ENCODE measurements at regions not wholly inside any gene's neighbourhood (a gene's known extent, or its start where the extent isn't known, plus 50 kb on each side); places are given as distances from the start of the nearest gene placed in this dataset.

DNA sequence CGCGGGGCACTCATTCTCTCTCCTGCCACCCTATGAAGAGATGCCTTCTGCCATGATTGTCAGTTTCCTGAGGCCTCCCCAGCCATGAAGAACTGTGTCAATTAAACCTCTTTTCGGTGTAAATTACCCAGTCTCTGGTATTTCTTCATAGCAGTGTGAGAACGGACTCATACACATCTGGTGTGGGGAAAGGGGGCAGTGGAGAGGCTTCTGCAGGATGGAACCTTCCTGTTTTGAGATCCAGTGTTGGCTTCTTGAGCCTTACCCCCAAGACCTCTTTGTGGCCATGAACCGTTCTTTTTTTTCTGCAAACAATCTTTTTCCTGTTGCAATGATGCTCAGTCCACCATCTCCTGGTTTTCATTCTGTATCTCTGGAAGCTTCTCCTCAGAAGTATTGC, 248.4 kb downstream of the PRDM2 start:
- CTCF ChIA-PET, result no interaction called here
- Histone ChIP-seq H3K4me1 (ENCODE audit: insufficient read depth, low read length) (no peaks in the 10 kb centered on the region), H3K4me3 (ENCODE audit: low read length) (no peak overlapping the region)

GRCh38 chr1:13948888-13949391, 249.0 kb downstream of the PRDM2 start:
- Mint-ChIP-seq H3K36me3 (no peaks in the 10 kb centered on the region), H3K4me1 (no peaks in the 10 kb centered on the region), H3K4me3 (no peak overlapping the region), H3K27me3 (peaks cover 5 to 8% of the 10 kb centered on the region in 2 donors), H3K27ac (no peak overlapping the region), H3K9me3 (no peaks in the 10 kb centered on the region)
- no peaks in the 10 kb centered on the region for H3K9me3 ChIP-seq (ENCODE audit: low read length)
- no peak for DNase-seq
- ChIA-PET CTCF (no interaction called here), POLR2A (no interaction called here)
- no peak overlapping the region for H3K27ac ChIP-seq (ENCODE audit: low read depth, low read length)
- no peaks in the 10 kb centered on the region for H3K36me3 ChIP-seq (ENCODE audit: insufficient read depth, low read length)
- H3K27me3 ChIP-seq (ENCODE audit: insufficient read depth, low read length, poor library complexity, severe bottlenecking), result no peaks in the 10 kb centered on the region
- no peak overlapping the region for H3K4me3 ChIP-seq (ENCODE audit: low read length)
- no peaks in the 10 kb centered on the region for H3K4me1 ChIP-seq (ENCODE audit: insufficient read depth, low read length)

More for the DNA sequence above, 248.4 kb downstream of the PRDM2 start:
- Mint-ChIP-seq H3K36me3 (no peaks in the 10 kb centered on the region), H3K4me1 (no peaks in the 10 kb centered on the region), H3K27me3 (peaks cover 5 to 8% of the 10 kb centered on the region in 2 donors), H3K9me3 (no peaks in the 10 kb centered on the region), H3K27ac (peak overlapping the region in 1 of 8 donors; percentile 8), H3K4me3 (no peak overlapping the region)
- Histone ChIP-seq H3K27me3 (ENCODE audit: insufficient read depth, low read length, poor library complexity, severe bottlenecking) (no peaks in the 10 kb centered on the region), H3K36me3 (ENCODE audit: insufficient read depth, low read length) (no peaks in the 10 kb centered on the region), H3K9me3 (ENCODE audit: low read length) (no peaks in the 10 kb centered on the region), H3K27ac (ENCODE audit: low read depth, low read length) (no peak overlapping the region)
- POLR2A ChIA-PET, result no interaction called here
- DNase-seq, result no peak

DNA sequence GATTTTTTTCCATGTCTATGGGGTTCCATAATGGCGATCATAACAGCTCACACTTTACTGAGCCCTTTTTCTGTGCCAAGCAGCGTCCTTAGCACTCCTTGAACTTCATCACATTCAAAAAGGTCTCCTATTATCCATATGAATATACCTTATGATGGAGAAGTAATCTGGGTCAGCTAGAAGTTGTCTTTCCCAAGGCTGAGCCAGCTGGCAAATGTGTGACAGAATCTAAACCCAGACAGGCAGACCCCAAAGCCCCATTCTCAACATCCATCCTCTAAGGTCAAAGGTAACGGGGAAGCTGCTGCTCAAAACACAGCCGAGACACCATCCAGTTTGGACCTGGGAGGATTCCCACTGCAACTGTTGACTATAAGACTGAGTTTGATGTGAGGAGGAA, 249.6 kb downstream of the PRDM2 start:
- no peaks in the 10 kb centered on the region for H3K36me3 Mint-ChIP-seq
- no peak overlapping the region for H3K27ac Mint-ChIP-seq
- H3K4me1 Mint-ChIP-seq, result no peaks in the 10 kb centered on the region
- no peak overlapping the region for H3K27ac ChIP-seq (ENCODE audit: low read depth, low read length)
- no peaks in the 10 kb centered on the region for H3K9me3 ChIP-seq (ENCODE audit: low read length)
- no peak overlapping the region for H3K4me3 ChIP-seq (ENCODE audit: low read length)
- no peak for DNase-seq
- H3K27me3 Mint-ChIP-seq, result peaks cover 5 to 11% of the 10 kb centered on the region in 2 donors
- H3K4me1 ChIP-seq (ENCODE audit: insufficient read depth, low read length), result no peaks in the 10 kb centered on the region
- CTCF ChIA-PET, result no interaction called here
- POLR2A ChIA-PET, result no interaction called here
- H3K27me3 ChIP-seq (ENCODE audit: insufficient read depth, low read length, poor library complexity, severe bottlenecking), result no peaks in the 10 kb centered on the region
- H3K36me3 ChIP-seq (ENCODE audit: insufficient read depth, low read length), result no peaks in the 10 kb centered on the region
- H3K4me3 Mint-ChIP-seq, result no peak overlapping the region
- no peaks in the 10 kb centered on the region for H3K9me3 Mint-ChIP-seq

- no peak for DNase-seq
- H3K4me1 Mint-ChIP-seq, result no peaks in the 10 kb centered on the region
- no peak overlapping the region for H3K27ac ChIP-seq (ENCODE audit: low read depth, low read length)
- no peaks in the 10 kb centered on the region for H3K36me3 Mint-ChIP-seq
- H3K4me3 Mint-ChIP-seq, result no peak overlapping the region
- H3K9me3 Mint-ChIP-seq, result no peaks in the 10 kb centered on the region
- ChIA-PET POLR2A (no interaction called here), CTCF (interaction anchor here (1.5 kb wide), 1 partner anchor 24 kb away, joined by 3 read pairs; no protein-coding TSS in a partner anchor)
- peaks cover 5 to 12% of the 10 kb centered on the region in 2 donors for H3K27me3 Mint-ChIP-seq
- no peaks in the 10 kb centered on the region for H3K36me3 ChIP-seq (ENCODE audit: insufficient read depth, low read length)
- H3K27ac Mint-ChIP-seq, result no peak overlapping the region
- H3K27me3 ChIP-seq (ENCODE audit: insufficient read depth, low read length, poor library complexity, severe bottlenecking), result no peaks in the 10 kb centered on the region
- H3K4me3 ChIP-seq (ENCODE audit: low read length), result no peak overlapping the region
- no peaks in the 10 kb centered on the region for H3K4me1 ChIP-seq (ENCODE audit: insufficient read depth, low read length)
- no peaks in the 10 kb centered on the region for H3K9me3 ChIP-seq (ENCODE audit: low read length)
Observed at GRCh38 chr1:13950637-13951036, 250.6 kb downstream of the PRDM2 start.

GRCh38 chr1:13951793-13952751, 252.1 kb downstream of the PRDM2 start:
- POLR2A ChIA-PET, result no interaction called here

DNA sequence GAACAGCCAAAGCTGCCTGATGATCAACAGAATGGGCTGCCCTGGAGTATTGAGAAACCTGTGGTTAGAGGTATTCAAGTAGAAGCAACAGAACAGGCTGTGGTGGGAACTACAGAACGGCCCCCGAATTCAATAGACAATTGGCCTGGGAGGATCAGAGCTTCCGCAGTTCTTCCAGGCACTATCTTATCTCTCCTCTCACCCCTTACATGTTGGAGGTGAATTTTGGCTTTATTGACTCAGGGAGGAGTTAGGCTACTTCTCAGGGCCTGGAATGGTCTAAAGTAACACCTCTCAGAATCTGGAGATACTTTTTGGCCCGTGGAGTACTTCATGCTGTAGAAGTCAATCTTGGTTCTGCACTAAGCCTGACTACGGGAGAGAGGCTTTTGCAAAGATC, 253.0 kb downstream of the PRDM2 start:
- ChIA-PET POLR2A (no interaction called here), CTCF (no interaction called here)
- Histone ChIP-seq H3K4me1 (ENCODE audit: insufficient read depth, low read length) (no peaks in the 10 kb centered on the region), H3K27ac (ENCODE audit: low read depth, low read length) (no peak overlapping the region), H3K9me3 (ENCODE audit: low read length) (no peaks in the 10 kb centered on the region), H3K36me3 (ENCODE audit: insufficient read depth, low read length) (no peaks in the 10 kb centered on the region), H3K4me3 (ENCODE audit: low read length) (no peak overlapping the region), H3K27me3 (ENCODE audit: insufficient read depth, low read length, poor library complexity, severe bottlenecking) (no peaks in the 10 kb centered on the region)
- Mint-ChIP-seq H3K4me3 (no peak overlapping the region), H3K4me1 (no peaks in the 10 kb centered on the region), H3K9me3 (no peaks in the 10 kb centered on the region), H3K36me3 (no peaks in the 10 kb centered on the region), H3K27me3 (peaks cover 5 to 29% of the 10 kb centered on the region in 2 donors), H3K27ac (no peak overlapping the region)
- no peak for DNase-seq

More at GRCh38 chr1:13951793-13952751, 252.1 kb downstream of the PRDM2 start:
- no peaks in the 10 kb centered on the region for H3K4me1 Mint-ChIP-seq
- Histone ChIP-seq H3K36me3 (ENCODE audit: insufficient read depth, low read length) (no peaks in the 10 kb centered on the region), H3K4me1 (ENCODE audit: insufficient read depth, low read length) (no peaks in the 10 kb centered on the region), H3K4me3 (ENCODE audit: low read length) (no peak overlapping the region), H3K27me3 (ENCODE audit: insufficient read depth, low read length, poor library complexity, severe bottlenecking) (no peaks in the 10 kb centered on the region), H3K27ac (ENCODE audit: low read depth, low read length) (no peak overlapping the region), H3K9me3 (ENCODE audit: low read length) (no peaks in the 10 kb centered on the region)
- CTCF ChIA-PET, result interaction anchor here (0.6 to 1.5 kb wide), 2 partner anchors 22 to 287 kb away, joined by 3 read pairs; no protein-coding TSS in a partner anchor
- H3K36me3 Mint-ChIP-seq, result no peaks in the 10 kb centered on the region
- H3K9me3 Mint-ChIP-seq, result no peaks in the 10 kb centered on the region
- DNase-seq, result no peak
- H3K4me3 Mint-ChIP-seq, result no peak overlapping the region
- H3K27me3 Mint-ChIP-seq, result peaks cover 5 to 20% of the 10 kb centered on the region in 2 donors
- H3K27ac Mint-ChIP-seq, result no peak overlapping the region

- POLR2A ChIA-PET, result no interaction called here
Observed at GRCh38 chr1:13956393-13956792, 256.4 kb downstream of the PRDM2 start.

DNA sequence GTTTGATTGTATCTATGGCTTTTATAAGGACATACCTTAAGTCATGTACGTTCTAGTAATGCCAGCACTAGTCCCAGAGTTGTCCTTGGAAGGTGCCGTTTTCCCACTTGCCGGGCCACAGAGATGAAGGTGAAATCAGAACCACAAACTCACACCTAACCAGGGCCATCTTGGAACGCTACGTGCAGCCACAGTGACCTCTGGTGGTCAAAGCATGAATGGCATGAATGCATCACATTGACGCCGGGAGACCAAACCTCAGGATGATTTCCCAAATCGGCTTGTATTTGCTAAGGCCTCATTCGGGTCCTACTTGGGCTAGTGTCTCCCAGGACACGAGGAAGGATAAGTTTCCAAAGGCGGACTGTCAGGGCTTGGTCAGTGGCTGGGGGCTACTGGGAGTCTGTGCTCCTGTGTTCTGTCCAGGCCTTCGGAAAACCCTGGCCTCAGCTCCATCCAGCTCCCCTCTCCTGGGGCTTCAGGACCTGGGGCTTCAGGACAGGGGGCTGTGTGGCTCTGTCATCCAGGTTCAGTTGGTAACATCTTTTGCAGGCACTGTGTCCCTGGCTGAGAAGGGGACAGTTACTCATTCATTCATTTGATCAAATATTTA, 260.5 kb downstream of the PRDM2 start:
- no peaks in the 10 kb centered on the region for H3K4me1 Mint-ChIP-seq
- no peaks in the 10 kb centered on the region for H3K4me1 ChIP-seq (ENCODE audit: insufficient read depth, low read length)
- H3K27me3 Mint-ChIP-seq, result peaks cover 16 to 70% of the 10 kb centered on the region in 2 donors
- H3K36me3 Mint-ChIP-seq, result no peaks in the 10 kb centered on the region
- no peaks in the 10 kb centered on the region for H3K9me3 Mint-ChIP-seq
- H3K4me3 ChIP-seq (ENCODE audit: low read length), result no peak overlapping the region
- peak; percentile 29 to 69 (median 37) for DNase-seq
- CTCF ChIA-PET, result interaction anchor here (1.0 kb wide), 1 partner anchor 295 kb away, joined by 4 read pairs; no protein-coding TSS in a partner anchor
- no peaks in the 10 kb centered on the region for H3K9me3 ChIP-seq (ENCODE audit: low read length)
- no peak overlapping the region for H3K4me3 Mint-ChIP-seq
- H3K27ac ChIP-seq (ENCODE audit: low read depth, low read length), result no peak overlapping the region
- H3K27ac Mint-ChIP-seq, result peak overlapping the region in 1 of 8 donors; percentile 58
- H3K36me3 ChIP-seq (ENCODE audit: insufficient read depth, low read length), result no peaks in the 10 kb centered on the region
- no peaks in the 10 kb centered on the region for H3K27me3 ChIP-seq (ENCODE audit: insufficient read depth, low read length, poor library complexity, severe bottlenecking)
- POLR2A ChIA-PET, result no interaction called here

More at GRCh38 chr1:13956393-13956792, 256.4 kb downstream of the PRDM2 start:
- Mint-ChIP-seq H3K4me3 (no peak overlapping the region), H3K27ac (no peak overlapping the region), H3K9me3 (no peaks in the 10 kb centered on the region), H3K36me3 (no peaks in the 10 kb centered on the region), H3K4me1 (no peaks in the 10 kb centered on the region), H3K27me3 (peaks cover 3 to 42% of the 10 kb centered on the region in 2 donors)
- H3K4me3 ChIP-seq (ENCODE audit: low read length), result no peak overlapping the region
- no peaks in the 10 kb centered on the region for H3K27me3 ChIP-seq (ENCODE audit: insufficient read depth, low read length, poor library complexity, severe bottlenecking)
- no peak overlapping the region for H3K27ac ChIP-seq (ENCODE audit: low read depth, low read length)
- H3K36me3 ChIP-seq (ENCODE audit: insufficient read depth, low read length), result no peaks in the 10 kb centered on the region
- H3K4me1 ChIP-seq (ENCODE audit: insufficient read depth, low read length), result no peaks in the 10 kb centered on the region
- no peaks in the 10 kb centered on the region for H3K9me3 ChIP-seq (ENCODE audit: low read length)
- CTCF ChIA-PET, result no interaction called here
- no peak for DNase-seq
